Prostate gland (tissue), 2 donors: ENCODE measurements at regions not wholly inside any gene's neighbourhood (a gene's known extent, or its start where the extent isn't known, plus 50 kb on each side); places are given as distances from the start of the nearest gene placed in this dataset.

Experiments used
- POLR2A ChIP-seq: fragments of 450-650 bp; IDR thresholded peaks from one replicate; pipeline ENCODE4 v1.6.1; 2016; ENCODE audit warnings: antibody characterized with exemption, mild to moderate bottlenecking
- TF ChIP-seq, protein P1 (sequence below), 4 experiments: fragments of 200-600 bp in 2 of 4; fragments of 450-650 bp in 2 of 4; sonication (generic) in 2 of 4; IDR thresholded peaks; 1 replicate in 3 of 4; 2 replicates in 1 of 4; pipeline ENCODE4 v1.5.1; 2016 to 2019; ENCODE audit warnings: antibody characterized with exemption in 4 of 4, mild to moderate bottlenecking in 2 of 4, moderate library complexity in 2 of 4

DNA sequence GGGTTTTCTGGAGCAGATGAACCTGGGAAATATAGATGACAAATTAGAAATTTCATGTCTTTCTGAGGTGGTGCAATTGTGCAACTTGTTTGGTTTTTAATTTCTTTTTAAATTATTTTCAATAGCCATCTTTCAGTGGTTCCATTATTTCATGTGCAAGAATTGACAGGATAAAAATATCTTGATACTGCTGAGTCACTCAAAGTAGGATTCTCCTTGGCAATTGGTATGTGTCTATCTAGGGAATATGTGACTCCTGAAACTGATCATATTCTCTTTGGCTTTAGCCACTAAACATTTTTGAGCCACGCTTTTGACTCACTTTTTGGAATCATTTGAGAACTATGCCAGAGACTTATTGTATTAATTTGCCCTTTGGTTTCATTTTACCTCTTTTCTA is 331.5 kb downstream of the KCNA4 start:
- no peak for TF ChIP-seq POLR2A
- TF ChIP-seq, protein P1, sequence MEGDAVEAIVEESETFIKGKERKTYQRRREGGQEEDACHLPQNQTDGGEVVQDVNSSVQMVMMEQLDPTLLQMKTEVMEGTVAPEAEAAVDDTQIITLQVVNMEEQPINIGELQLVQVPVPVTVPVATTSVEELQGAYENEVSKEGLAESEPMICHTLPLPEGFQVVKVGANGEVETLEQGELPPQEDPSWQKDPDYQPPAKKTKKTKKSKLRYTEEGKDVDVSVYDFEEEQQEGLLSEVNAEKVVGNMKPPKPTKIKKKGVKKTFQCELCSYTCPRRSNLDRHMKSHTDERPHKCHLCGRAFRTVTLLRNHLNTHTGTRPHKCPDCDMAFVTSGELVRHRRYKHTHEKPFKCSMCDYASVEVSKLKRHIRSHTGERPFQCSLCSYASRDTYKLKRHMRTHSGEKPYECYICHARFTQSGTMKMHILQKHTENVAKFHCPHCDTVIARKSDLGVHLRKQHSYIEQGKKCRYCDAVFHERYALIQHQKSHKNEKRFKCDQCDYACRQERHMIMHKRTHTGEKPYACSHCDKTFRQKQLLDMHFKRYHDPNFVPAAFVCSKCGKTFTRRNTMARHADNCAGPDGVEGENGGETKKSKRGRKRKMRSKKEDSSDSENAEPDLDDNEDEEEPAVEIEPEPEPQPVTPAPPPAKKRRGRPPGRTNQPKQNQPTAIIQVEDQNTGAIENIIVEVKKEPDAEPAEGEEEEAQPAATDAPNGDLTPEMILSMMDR (IDR thresholded peaks at IDR 0.05) = no peak
